ENCODE measurements at regions not wholly inside any gene's neighbourhood (a gene's known extent, or its start where the extent isn't known, plus 50 kb on each side); places are given as distances from the start of the nearest gene placed in this dataset.

DNA sequence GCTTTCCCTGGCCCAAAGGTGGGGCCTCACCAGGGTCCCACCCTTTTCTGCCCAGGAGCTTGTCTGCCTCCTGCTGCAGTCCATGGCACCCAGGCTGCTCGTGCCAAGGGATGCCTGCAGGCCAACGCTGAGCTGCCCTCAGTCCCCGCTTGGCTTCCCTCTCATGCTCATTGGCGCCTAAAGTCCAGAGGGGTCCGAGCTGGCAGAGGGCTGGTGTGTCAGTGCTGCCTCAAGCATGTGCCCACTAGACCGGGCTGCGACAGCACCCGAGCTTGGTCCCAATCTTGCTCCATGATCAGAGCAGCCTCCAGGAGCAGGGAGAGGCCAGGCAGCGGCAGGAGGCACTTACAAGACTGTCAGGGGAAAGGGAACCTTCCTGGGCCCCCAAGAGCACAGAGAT is 287.0 kb downstream of the ICOS start:
- no peak for TF ChIP-seq ZNF274 (IDR thresholded peaks at IDR 0.05; ENCODE audit: low read depth, low read length)
- no peak for TF ChIP-seq YY1 (IDR thresholded peaks at IDR 0.05; ENCODE audit: insufficient read depth, insufficient read length)
- no peak for TF ChIP-seq SUZ12 (IDR thresholded peaks at IDR 0.05; ENCODE audit: extremely low read depth, insufficient read depth, insufficient read length)

All from NT2/D1 (cell line).